Islet of Langerhans (tissue), 1 donor: ENCODE measurements at regions not wholly inside any gene's neighbourhood (a gene's known extent, or its start where the extent isn't known, plus 50 kb on each side); places are given as distances from the start of the nearest gene placed in this dataset.
"Not testable (repeated sequence)": the region's sequence is repeated elsewhere in the genome, so short reads cannot be mapped to it uniquely, and the experiment has no call there.

Experiments used
- FAIRE-seq: peaks from one replicate; lab custom pipeline; 2011; peaks lifted over from hg19 to GRCh38; lab: Jason Lieb, UNC

GRCh38 chr5:166750376-166750775, 1541.1 kb upstream of the WWC1 start:
- no peak for FAIRE-seq

GRCh38 chr5:166758151-166758550, 1533.3 kb upstream of the WWC1 start:
- no peak for FAIRE-seq

GRCh38 chr5:166767858-166768257, 1523.6 kb upstream of the WWC1 start:
- FAIRE-seq: no peak

GRCh38 chr5:166768536-166768935, 1522.9 kb upstream of the WWC1 start:
- FAIRE-seq: no peak

- FAIRE-seq: no peak
Measured at GRCh38 chr5:166772770-166773169, 1518.7 kb upstream of the WWC1 start.

- FAIRE-seq: no peak
Measured at GRCh38 chr5:166781737-166782136, 1509.7 kb upstream of the WWC1 start.

- FAIRE-seq: no peak
Measured at GRCh38 chr5:166784545-166785078, 1506.8 kb upstream of the WWC1 start.

GRCh38 chr5:166786178-166786577, 1505.3 kb upstream of the WWC1 start:
- FAIRE-seq: no peak

GRCh38 chr5:166786889-166787288, 1504.6 kb upstream of the WWC1 start:
- no peak for FAIRE-seq

GRCh38 chr5:166788050-166788449, 1503.4 kb upstream of the WWC1 start:
- no peak for FAIRE-seq

GRCh38 chr5:166795756-166796155, 1495.7 kb upstream of the WWC1 start:
- FAIRE-seq: no peak

GRCh38 chr5:166803058-166803457, 1488.4 kb upstream of the WWC1 start:
- no peak for FAIRE-seq

- FAIRE-seq: not testable (repeated sequence)
Measured at GRCh38 chr5:166804223-166804622, 1487.2 kb upstream of the WWC1 start.

- FAIRE-seq: not testable (repeated sequence)
Measured at GRCh38 chr5:166804693-166805092, 1486.8 kb upstream of the WWC1 start.

- FAIRE-seq: not testable (repeated sequence)
Measured at GRCh38 chr5:166810093-166810658, 1481.3 kb upstream of the WWC1 start.

GRCh38 chr5:166810721-166811120, 1480.7 kb upstream of the WWC1 start:
- FAIRE-seq: no peak

GRCh38 chr5:166823360-166823759, 1468.1 kb upstream of the WWC1 start:
- FAIRE-seq: no peak

GRCh38 chr5:166834246-166834645, 1457.2 kb upstream of the WWC1 start:
- FAIRE-seq: no peak

GRCh38 chr5:166845044-166845443, 1446.4 kb upstream of the WWC1 start:
- FAIRE-seq: no peak

- FAIRE-seq: no peak
Measured at GRCh38 chr5:166856791-166857190, 1434.7 kb upstream of the WWC1 start.

GRCh38 chr5:166860426-166860825, 1431.0 kb upstream of the WWC1 start:
- FAIRE-seq: no peak

- FAIRE-seq: no peak
Measured at GRCh38 chr5:166862581-166862980, 1428.9 kb upstream of the WWC1 start.

GRCh38 chr5:166865206-166865605, 1426.2 kb upstream of the WWC1 start:
- FAIRE-seq: no peak

- FAIRE-seq: no peak
Measured at GRCh38 chr5:166880456-166880855, 1411.0 kb upstream of the WWC1 start.

GRCh38 chr5:166881802-166882201, 1409.6 kb upstream of the WWC1 start:
- FAIRE-seq: no peak
